Inferior parietal cortex (tissue), 1 donor: ENCODE measurements at regions not wholly inside any gene's neighbourhood (a gene's known extent, or its start where the extent isn't known, plus 50 kb on each side); places are given as distances from the start of the nearest gene placed in this dataset.

ENCODE experiments used
- DNase-seq: peaks from one replicate; pipeline ENCODE4 v3.0.0-alpha.2; 2016; ENCODE audit errors: extremely low spot score

GRCh38 chr18:8944871-8945245, 157.6 kb upstream of the NDUFV2 start:
- no peak for DNase-seq

GRCh38 chr18:8945514-8945913, 157.0 kb upstream of the NDUFV2 start:
- no peak for DNase-seq

GRCh38 chr18:8946066-8946838, 156.2 kb upstream of the NDUFV2 start:
- DNase-seq = no peak

- no peak for DNase-seq
These were observed 154.9 kb upstream of the NDUFV2 start for GRCh38 chr18:8947566-8947965.

GRCh38 chr18:8948011-8948410, 154.5 kb upstream of the NDUFV2 start:
- no peak for DNase-seq

- DNase-seq = peak; percentile 53
These were observed 153.9 kb upstream of the NDUFV2 start for GRCh38 chr18:8948471-8949149.

GRCh38 chr18:8949206-8949605, 153.3 kb upstream of the NDUFV2 start:
- no peak for DNase-seq

GRCh38 chr18:8951491-8951890, 151.0 kb upstream of the NDUFV2 start:
- DNase-seq = no peak

- no peak for DNase-seq
These were observed 150.3 kb upstream of the NDUFV2 start for GRCh38 chr18:8952174-8952573.

GRCh38 chr18:8952769-8953760, 149.4 kb upstream of the NDUFV2 start:
- peak; percentile 34 for DNase-seq

- DNase-seq = no peak
These were observed 144.8 kb upstream of the NDUFV2 start for GRCh38 chr18:8957731-8958130.

GRCh38 chr18:8958660-8959059, 143.8 kb upstream of the NDUFV2 start:
- DNase-seq = no peak

GRCh38 chr18:8959551-8960135, 142.9 kb upstream of the NDUFV2 start:
- no peak for DNase-seq

- no peak for DNase-seq
These were observed 141.5 kb upstream of the NDUFV2 start for GRCh38 chr18:8960740-8961657.

- DNase-seq = no peak
These were observed 140.2 kb upstream of the NDUFV2 start for GRCh38 chr18:8962192-8962779.

GRCh38 chr18:8962855-8963635, 139.5 kb upstream of the NDUFV2 start:
- no peak for DNase-seq

GRCh38 chr18:8963876-8964275, 138.6 kb upstream of the NDUFV2 start:
- no peak for DNase-seq

- DNase-seq = no peak
These were observed 137.1 kb upstream of the NDUFV2 start for GRCh38 chr18:8965398-8965797.

GRCh38 chr18:8966821-8967220, 135.7 kb upstream of the NDUFV2 start:
- no peak for DNase-seq

GRCh38 chr18:8967573-8967972, 134.9 kb upstream of the NDUFV2 start:
- DNase-seq = no peak
